Hematopoietic multipotent progenitor cell treated with erythropoietin and hydrocortisone succinate and interleukin-3 and kit ligand, for 15 days (in vitro differentiated cells): ENCODE measurements at regions not wholly inside any gene's neighbourhood (a gene's known extent, or its start where the extent isn't known, plus 50 kb on each side); places are given as distances from the start of the nearest gene placed in this dataset.

Source experiments
- DNase-seq: peaks from one replicate; pipeline ENCODE4 v3.0.0-alpha.2; 2015; ENCODE audit warnings: low spot score

DNA sequence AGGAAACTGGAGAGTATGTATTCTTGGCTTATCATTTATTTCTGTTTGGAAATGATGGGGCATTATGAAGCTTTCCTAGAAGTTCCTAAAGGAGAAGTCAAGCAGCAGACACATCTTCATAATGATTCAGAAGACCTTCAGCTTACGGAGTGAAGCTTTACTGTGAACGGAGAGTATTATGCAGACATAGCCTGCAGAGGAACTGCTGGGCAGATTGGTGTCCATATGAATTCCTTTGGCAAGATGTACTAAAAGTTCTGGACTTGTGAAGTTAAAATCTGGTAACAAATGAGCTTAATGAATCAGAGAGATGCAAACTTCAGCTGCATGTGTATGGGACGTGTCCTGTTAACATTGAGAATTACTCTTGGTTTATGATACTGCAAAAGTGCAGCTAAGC lies 60.1 kb downstream of the NABP1 start:
- no peak for DNase-seq

- DNase-seq: no peak
Measured at GRCh38 chr2:191738667-191739066, 60.7 kb downstream of the NABP1 start.

DNA sequence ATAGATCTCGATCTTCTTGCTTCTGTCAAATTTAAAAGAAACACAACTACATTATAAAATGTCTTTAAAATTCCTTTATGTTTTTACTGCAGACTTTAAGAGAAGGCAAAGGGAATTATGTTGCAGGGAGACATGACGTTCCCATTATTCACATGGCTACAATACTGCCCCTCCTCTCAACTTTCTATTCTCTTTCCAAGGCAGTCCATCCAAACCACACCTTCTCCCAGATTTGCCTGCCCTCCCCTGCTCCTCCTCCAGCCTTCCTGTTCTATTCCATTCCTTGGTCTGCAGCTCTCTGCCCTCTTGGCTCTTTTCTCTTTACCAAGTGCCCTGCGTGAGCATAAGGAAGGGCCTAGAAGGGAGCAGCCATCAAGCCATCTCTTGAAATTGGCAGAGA lies 61.3 kb downstream of the NABP1 start:
- no peak for DNase-seq

DNA sequence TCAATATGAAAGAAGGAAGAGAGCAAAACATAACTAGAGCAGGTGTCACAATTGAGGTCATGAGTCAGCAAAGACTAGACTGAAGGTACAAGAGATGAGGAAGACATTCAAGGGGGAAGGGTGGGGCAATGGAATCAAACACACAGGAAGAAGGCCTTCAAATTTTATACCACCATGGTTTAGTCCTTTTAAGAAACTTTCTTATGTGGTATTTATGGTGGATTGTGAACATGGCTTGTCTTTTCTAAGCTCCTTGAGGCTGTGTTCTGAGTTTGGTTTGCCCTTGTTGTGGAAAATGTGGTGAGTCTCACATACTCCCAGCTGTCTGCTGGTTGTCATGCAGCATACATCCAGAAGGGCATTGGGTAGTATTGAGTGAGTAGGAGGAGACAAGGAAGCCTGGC lies 62.1 kb downstream of the NABP1 start:
- no peak for DNase-seq

- no peak for DNase-seq
Measured at GRCh38 chr2:191740759-191741158, 62.8 kb downstream of the NABP1 start.

GRCh38 chr2:191746346-191747169 lies 68.6 kb downstream of the NABP1 start:
- no peak for DNase-seq

- no peak for DNase-seq
Measured at GRCh38 chr2:191747170-191747530, 69.2 kb downstream of the NABP1 start.

DNA sequence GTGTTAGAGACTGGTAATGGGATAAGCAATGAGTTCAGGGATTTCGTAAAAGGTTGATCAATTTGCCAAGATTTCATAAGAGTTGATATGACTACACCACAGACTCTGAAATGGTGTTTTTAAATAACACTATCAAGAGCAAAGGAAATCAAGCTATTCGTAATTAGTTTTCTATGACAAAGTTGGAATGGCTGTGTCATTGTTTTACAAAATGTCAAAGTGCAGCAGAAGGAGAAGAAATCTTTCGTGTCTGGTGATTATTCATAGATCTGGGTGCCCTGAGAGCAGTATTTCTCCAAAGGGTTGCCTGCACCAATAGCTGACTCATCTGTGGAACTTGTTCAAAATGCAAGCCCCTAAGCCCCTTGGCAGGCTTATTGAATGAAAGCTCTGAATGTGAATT lies 70.1 kb downstream of the NABP1 start:
- no peak for DNase-seq

DNA sequence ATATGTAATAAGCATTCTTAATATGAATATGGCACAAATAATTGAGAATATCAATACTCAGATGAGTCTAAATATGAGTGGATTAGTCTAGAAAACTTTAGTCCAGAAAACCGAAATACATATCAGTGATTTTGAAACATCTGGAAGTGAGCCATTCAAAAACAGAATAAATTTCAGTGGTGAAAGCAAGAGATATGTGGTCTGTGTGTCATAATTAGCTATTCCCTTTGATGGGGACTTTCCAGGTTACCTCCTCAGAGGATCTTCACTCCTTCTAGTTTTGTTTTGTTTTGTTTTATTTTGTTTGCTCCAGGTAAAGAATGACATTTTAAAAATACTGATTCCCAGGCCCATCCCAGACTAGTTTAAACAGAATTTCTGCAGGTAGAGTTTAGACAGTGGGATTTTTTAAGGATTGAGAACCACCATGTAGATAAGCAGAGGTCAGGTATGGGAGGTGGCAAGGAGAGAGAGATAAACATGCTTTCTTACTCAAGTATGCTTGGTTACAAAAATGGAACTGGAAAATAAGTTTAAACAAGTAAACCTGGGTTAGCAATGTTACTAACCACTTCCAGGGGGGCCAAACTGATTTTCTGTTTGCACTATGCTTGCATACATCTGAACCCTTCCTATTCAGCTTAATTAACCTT lies 70.7 kb downstream of the NABP1 start:
- no peak for DNase-seq

- DNase-seq: no peak
Measured at GRCh38 chr2:191749181-191749540, 71.2 kb downstream of the NABP1 start.

DNA sequence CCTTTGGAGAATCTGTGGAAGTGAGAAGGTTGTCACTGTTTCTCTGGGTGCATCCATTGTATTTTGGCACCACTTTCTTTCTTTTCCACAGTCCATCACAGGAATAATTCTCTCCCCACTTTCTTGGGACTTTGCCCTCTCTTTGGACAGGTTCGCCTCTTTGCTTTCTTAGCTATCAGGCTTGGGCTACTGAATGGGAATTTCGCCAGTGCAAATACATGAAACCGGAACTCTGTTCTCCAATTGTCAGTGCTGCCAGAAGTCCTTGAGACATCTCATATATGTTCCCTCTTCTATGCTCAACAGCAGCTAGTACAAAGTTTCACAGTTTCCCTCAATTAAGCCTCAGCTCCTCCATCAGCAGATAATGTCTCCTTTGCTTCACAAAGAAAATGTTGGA lies 76.2 kb downstream of the NABP1 start:
- no peak for DNase-seq

DNA sequence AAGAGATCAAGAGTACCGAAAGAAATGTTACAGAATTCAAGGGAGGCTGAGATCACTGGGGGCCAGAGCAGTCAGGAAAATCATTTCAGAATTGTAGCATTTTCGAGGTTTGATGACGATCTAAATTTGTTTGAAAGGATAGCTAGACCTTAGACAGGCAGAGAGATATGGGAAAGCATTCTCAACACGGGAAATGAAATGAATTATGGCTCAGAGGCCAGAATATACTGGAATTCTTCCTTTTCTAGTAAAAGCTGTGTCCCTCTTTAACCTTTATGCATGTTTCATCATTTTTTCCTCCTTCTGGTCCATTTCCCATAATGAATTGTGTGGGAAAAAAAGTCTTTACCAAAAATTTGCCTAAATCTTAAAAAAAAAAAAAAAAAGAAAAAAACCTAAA lies 78.8 kb downstream of the NABP1 start:
- no peak for DNase-seq

GRCh38 chr2:191757208-191757607 lies 79.3 kb downstream of the NABP1 start:
- no peak for DNase-seq

DNA sequence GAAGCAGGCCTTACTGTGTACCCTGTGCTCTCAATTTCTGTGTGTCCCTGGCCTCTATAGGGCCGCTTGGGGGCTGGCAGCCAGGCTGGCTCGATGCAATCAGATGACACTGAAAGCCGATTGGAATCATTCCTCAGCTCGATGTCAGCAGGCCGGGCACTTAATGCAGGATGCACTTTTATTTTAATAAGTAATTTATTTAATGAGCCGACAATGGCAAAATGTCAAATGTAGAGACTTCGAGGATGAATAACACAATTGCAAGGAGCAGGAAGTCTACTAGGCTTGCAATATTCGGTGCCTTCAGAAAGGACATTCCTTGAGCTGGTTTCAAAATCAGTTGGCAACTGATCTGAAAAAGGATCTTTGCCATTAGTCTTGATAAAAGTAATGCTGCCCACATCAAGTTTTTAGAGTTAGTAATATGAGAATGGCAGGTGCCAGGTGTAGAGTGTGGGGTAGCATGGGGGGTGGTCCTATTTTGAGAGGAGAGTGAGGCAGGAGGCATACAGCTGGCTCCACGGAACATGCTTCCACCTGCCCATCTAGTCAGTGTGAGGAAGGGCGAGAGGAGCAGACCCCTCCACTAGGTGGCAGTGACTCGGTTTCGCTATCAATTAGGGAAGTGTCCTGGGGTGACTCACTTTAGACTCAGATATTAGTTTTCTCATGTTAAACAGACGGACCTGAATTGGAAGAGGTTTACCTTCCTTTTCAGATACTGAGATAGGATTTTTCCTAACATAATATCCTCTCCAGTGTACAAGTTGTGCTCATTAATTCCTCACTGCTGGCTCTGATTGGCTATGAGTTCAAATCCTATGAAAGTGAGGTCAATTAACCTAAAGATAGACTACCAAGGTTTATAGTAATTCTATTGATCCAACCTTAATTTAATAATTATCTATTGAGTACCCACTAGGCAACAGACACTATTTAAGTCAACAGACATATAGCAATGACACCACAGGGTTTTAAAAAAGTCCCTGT lies 80.9 kb downstream of the NABP1 start:
- DNase-seq: peak; percentile 27

DNA sequence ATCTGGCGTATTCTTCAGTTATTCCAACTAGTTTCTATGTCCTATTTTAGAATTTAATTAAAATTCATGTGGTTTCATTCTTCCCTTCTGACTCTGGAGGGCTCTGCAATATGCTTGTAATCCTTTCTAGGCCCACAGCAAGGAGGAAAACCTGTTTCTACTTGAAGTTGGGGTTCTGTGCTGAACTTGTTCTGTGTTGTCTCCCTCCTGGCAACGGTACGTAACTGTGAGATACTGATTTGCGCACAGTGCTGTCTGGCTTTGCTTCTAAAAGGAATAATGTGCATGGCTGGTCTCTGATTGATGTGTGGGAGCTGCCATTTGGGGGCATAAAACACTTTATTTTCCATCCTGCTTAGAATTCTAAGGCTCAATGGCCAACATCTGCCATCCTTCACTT lies 81.7 kb downstream of the NABP1 start:
- no peak for DNase-seq

GRCh38 chr2:191760655-191761262 lies 82.8 kb downstream of the NABP1 start:
- no peak for DNase-seq

- DNase-seq: no peak
Measured at GRCh38 chr2:191773136-191773535, 73.8 kb downstream of the CAVIN2 start.

GRCh38 chr2:191777351-191777750 lies 69.5 kb downstream of the CAVIN2 start:
- no peak for DNase-seq

GRCh38 chr2:191778041-191778440 lies 68.8 kb downstream of the CAVIN2 start:
- DNase-seq: no peak

DNA sequence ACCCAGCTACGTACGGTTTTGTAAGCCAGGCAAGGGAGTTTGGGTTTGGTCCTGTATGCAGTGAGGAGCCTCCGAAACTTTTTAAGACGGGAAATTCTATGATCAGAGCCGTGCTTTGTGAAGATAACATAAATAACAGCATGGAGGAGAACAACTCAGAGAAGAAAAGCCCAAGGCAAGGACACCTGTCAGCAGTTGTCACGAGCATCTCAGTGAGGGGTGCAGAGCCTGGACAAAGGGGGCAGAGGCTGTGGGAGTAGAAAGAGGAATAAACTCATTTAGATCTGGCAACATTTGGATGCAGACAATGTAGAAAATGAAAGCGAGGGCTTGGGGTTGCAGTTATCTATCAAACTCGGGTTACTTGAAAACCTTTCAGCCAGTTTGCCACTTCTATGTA lies 64.5 kb downstream of the CAVIN2 start:
- no peak for DNase-seq

DNA sequence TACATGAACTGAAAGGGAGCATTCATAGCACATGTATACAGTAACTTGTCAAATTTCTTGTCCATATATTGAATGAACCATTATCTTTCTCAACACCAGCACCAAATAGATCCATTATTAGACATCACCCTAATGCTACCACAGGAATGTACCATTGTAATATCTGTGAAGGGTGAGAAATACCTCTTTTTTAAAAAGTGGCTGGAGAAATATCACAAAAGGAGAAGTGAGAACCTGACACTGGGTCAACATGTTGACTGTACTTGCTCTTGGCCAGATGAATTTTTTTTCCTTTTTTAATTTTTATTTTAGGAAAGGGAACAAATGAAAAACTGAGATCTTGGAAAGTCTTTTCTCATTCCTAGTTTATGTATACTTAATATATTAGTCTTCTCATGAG lies 63.5 kb downstream of the CAVIN2 start:
- no peak for DNase-seq
